HG03060 (cell line): ENCODE measurements at regions not wholly inside any gene's neighbourhood (a gene's known extent, or its start where the extent isn't known, plus 50 kb on each side); places are given as distances from the start of the nearest gene placed in this dataset.
"Not testable (repeated sequence)": the region's sequence is repeated elsewhere in the genome, so short reads cannot be mapped to it uniquely, and the experiment has no call there.

Experiments
- ATAC-seq: cut with Tn5 transposase; IDR thresholded peaks from one replicate; pipeline ENCODE4 v1.9.1; 2021; ENCODE audit warnings: low read depth, moderate number of reproducible peaks; ENCODE audit not compliant: unreplicated experiment

DNA sequence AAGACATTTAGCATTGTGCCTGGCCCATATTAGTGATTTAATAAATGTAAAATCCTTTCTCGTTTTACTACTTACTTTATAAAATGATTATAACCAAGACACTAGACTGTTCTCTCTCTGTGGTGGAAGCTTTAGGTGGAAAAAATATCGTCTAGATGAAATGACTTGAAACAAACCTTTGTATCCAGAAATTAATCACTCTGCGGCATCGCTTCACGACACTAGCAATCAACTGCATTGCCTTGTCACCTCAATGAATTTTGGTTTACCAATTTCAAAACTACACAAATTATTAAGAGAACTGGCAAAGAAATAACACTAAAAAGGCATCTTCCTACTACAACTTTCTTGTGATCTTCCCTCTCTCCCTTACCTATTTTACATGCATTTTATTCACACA lies 627.2 kb upstream of the ROBO1 start:
- ATAC-seq: no peak

DNA sequence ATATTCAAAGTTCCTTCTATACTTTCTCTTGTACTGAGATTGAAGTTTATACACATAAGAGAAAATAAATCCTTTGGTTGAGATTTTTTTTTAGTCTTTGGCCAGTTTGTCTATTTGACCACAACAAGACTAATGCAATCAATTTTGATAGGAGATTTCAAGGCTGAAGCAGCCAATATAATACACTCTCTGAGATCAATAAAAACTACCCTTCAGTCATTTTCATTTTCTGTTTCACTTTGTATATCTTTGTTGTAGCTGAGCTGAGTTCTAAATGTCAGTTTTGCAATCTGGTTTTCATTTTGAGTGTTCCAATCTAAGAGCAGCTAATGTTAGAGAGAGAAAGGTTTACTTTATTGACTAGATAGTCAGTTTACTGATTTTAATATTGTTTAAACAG lies 623.8 kb upstream of the ROBO1 start:
- ATAC-seq: no peak

GRCh38 chr3:80384811-80385210 lies 617.0 kb upstream of the ROBO1 start:
- ATAC-seq: no peak

DNA sequence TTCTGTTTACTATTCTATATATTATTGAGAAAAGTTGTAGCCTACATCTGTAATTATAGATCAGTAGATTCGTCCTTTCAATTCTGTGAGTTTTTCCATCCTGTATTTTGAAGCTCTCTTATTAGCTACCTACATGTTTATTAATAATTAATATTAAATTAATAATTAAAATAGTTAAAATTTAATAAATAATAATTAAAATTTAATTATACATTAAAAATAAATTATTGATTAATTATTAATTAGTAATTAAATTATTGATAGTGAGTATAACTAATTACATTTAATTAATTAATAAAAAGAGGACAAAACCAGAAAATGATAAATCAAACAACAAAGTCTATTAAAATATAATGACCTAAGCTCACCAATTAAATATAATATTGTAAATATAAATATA lies 606.6 kb upstream of the ROBO1 start:
- no peak for ATAC-seq

GRCh38 chr3:80368616-80369015 lies 600.8 kb upstream of the ROBO1 start:
- ATAC-seq: no peak

DNA sequence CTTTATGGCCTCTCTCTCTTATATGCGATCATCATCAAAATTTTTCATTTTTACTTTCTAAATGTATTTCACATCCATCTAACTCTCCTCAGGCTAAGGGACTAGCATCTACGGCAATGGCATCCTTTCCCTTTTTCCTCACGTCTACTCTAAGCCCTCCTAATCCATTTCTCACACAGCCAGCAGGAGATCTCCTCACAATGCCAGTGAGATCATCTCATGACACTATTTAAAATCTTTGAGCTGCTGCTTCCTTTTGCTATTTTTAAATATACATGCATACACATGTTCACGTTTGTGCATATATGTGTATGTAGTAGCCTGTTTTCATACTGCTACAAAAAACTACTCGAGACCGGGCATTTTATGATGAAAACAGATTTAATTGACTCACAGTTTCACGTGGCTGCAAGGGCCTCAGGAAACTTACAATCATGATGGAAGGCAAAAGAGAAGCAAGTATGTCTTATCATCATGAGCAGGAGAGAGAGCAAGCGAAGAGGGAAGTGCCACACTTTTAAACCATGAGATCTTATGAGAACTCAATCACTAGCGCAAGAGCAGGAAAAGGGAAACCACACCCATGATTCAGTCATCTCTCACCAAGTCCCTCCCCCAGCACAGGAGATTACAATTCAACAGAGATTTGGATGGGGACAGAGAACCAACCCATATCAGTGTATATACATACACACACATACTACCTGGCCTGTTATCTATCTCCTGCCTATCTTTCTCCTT lies 599.2 kb upstream of the ROBO1 start:
- ATAC-seq: no peak

GRCh38 chr3:80357761-80358160 lies 590.0 kb upstream of the ROBO1 start:
- ATAC-seq: no peak

DNA sequence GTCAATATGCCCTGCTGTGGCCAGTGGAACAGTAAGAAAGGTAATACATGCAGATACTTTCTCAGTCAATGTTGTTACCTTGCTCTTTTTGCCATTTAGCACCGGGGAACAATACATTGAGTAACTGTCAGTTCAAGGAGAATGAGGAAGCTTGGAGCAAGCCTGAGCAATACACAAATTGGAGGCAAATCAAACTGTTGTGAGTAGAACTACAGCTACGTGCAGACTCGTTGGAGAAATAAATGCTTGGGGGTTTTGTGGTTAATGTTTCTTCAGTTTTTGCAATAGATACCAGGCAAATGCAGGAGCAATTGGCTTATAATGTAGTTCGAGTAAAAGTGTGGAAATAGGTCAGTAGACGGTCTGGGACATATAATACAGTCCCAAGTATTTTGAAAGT lies 587.3 kb upstream of the ROBO1 start:
- no peak for ATAC-seq

GRCh38 chr3:80351201-80351600 lies 583.4 kb upstream of the ROBO1 start:
- ATAC-seq: no peak

DNA sequence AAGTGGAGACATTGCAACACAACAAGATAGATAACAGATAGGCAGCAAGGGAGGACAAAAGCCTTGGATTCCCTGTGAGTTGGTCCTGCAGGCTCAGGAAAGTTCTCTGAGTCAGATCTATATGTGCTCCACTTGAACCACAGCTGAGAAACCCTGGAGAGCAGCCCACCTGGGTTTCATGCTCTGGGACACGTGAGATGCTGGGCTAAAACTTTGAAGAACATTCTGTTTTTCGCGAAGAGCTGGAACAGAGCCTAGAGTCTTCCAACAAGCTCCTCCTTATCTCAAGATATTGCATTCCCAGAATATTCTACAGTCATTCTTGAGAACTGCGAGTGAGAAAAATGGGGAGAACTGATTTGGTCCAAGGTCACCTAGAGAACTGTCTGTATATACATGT lies 583.0 kb upstream of the ROBO1 start:
- no peak for ATAC-seq

DNA sequence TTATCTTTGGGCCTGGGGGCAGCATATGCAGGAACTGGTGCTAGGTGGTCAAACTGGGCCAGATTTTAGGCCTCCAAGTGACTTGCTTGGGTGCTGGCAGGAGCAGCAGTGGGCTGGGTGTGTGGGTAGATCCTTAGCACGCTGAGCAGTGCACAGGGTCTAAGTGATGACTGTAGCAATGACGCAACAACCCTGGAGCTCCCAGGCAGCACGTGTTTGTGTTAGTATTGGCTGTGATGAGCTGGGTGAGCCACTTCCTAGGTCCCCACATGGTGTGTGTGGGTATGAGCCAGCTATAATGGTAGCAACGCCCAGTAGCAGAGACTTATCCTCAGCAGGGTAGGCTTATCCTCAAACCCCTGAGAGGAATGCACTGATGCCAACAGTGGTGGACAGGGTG lies 570.6 kb upstream of the ROBO1 start:
- no peak for ATAC-seq

GRCh38 chr3:80334534-80334933 lies 566.7 kb upstream of the ROBO1 start:
- no peak for ATAC-seq

- ATAC-seq: no peak
Observed at GRCh38 chr3:80331494-80332170, 563.8 kb upstream of the ROBO1 start.

GRCh38 chr3:80314541-80314940 lies 546.7 kb upstream of the ROBO1 start:
- not testable (repeated sequence) for ATAC-seq

- ATAC-seq: no peak
Observed at GRCh38 chr3:80308637-80309036, 540.8 kb upstream of the ROBO1 start.

- no peak for ATAC-seq
Observed at GRCh38 chr3:80307844-80308243, 540.0 kb upstream of the ROBO1 start.

GRCh38 chr3:80297720-80298119 lies 529.9 kb upstream of the ROBO1 start:
- ATAC-seq: no peak

GRCh38 chr3:80285388-80285787 lies 517.6 kb upstream of the ROBO1 start:
- ATAC-seq: no peak

DNA sequence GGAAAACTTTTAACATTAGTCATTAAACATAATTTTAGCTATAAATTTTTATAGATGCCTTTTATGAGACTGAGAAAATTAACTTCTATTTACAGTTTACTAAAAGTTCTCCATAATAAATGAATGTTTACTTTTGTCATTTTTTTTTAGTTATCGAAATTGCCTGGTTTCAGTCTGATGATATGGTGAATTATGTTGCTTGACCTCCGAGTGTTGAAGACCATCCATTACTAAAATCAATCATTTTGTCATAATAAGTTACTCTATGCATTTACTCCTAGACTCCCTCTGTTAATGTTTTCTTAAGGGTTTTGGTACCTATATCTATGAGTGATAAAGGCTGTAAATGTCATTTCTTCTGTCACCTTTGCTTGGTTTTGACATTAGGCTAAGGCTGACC lies 516.0 kb upstream of the ROBO1 start:
- ATAC-seq: no peak

DNA sequence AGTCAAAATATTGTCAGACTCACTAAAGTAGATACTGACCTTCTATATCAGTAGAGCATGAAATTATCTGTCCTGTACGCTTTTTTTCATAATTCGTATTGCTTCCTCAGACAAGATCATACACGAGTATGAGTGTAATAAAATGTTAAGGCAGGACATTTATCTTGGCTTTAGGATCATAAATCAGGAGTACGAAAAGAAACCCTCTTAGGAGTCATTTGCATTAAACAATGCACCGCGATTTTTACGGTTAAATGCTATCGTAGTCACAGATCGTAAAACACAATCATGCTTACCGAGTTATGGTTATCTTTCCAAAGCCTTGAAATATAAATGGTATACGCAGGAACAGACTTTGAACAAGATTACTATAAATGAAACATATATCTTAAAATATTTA lies 510.3 kb upstream of the ROBO1 start:
- ATAC-seq: no peak

GRCh38 chr3:80275120-80275519 lies 507.3 kb upstream of the ROBO1 start:
- no peak for ATAC-seq

DNA sequence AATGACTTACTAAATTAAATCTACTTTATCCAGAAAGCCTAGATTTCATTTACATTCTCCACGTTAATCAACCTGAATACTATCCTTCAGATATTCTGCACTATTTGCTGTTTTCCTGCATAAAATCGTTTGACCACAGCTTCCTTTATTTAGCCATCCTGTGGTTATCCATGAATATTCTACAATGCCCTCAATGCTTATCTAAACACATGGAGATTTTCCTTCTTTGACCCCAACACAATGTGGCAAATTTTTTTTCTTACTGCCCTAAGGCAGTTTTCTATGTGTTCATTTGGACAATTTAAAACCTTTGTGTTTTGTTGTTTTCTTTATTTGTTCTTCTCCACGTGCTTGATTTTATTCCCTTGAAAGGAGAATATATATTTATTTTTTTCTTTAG lies 495.5 kb upstream of the ROBO1 start:
- ATAC-seq: no peak
